Endometrial microvascular endothelial cells (primary cell): ENCODE measurements at regions not wholly inside any gene's neighbourhood (a gene's known extent, or its start where the extent isn't known, plus 50 kb on each side); places are given as distances from the start of the nearest gene placed in this dataset.
"Not testable (repeated sequence)": the region's sequence is repeated elsewhere in the genome, so short reads cannot be mapped to it uniquely, and the experiment has no call there.

Experiments used
- in situ Hi-C: cut with HindIII; loops from 2 replicates; pipeline ENCODE4 v1.10.0; 2017; ENCODE audit warnings: low sequenced_read_pairs, low pct_unique_long_range_greater_than_20kb; ENCODE audit errors: inconsistent ontology term

- in situ Hi-C loops: no loop called here
These were observed 382.3 kb downstream of the DLEU7 start for GRCh38 chr13:50461189-50461588.

- in situ Hi-C loops: no loop called here
These were observed 379.8 kb downstream of the DLEU7 start for GRCh38 chr13:50463719-50464118.

- in situ Hi-C loops: no loop called here
These were observed 378.9 kb downstream of the DLEU7 start for GRCh38 chr13:50464349-50465251.

GRCh38 chr13:50466456-50466855, 377.0 kb downstream of the DLEU7 start:
- in situ Hi-C loops: no loop called here

DNA sequence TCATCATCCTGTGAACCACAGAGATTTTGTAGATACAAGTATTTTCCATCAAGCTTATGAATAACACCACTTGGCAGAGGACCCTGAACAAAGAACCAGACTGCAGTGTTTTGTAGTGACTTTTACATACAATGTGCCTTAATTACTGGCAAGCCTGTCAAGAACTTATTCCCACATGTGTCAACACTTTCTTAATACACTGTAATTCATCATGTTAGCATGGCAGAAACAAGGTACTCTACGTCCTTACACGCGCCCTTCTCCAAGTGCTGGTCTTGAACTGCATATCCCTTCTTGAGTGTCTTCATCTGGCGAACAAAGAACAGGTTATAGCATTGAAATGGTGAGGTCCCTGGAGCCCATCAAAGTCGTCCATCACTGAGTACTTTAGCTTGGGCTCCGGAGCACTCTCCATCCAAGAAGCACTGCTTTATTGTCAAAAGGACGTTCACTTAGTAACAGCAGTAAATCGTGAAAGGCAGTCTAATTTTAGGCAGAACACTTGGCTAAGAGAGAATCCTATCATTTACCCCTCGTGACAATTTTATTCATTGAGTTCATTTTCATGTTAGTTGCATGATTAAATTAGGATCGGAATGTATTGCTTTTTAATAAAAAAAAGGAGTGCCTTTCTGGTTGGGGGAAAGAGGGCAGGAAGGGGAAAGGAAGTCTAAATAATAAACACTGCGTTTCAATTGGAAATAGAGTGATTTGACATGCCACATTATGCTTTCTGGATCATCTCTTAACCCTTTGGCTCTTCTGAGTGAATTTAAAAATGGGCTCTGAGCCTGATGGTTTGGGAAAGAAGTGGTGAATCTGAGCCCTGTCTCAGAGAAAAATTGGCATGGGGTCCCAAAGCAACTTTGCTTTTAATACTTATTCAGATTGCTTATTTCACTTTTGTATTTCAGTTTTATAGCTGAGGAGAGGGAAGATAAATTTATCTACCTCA, 376.1 kb downstream of the DLEU7 start:
- in situ Hi-C loops: no loop called here

DNA sequence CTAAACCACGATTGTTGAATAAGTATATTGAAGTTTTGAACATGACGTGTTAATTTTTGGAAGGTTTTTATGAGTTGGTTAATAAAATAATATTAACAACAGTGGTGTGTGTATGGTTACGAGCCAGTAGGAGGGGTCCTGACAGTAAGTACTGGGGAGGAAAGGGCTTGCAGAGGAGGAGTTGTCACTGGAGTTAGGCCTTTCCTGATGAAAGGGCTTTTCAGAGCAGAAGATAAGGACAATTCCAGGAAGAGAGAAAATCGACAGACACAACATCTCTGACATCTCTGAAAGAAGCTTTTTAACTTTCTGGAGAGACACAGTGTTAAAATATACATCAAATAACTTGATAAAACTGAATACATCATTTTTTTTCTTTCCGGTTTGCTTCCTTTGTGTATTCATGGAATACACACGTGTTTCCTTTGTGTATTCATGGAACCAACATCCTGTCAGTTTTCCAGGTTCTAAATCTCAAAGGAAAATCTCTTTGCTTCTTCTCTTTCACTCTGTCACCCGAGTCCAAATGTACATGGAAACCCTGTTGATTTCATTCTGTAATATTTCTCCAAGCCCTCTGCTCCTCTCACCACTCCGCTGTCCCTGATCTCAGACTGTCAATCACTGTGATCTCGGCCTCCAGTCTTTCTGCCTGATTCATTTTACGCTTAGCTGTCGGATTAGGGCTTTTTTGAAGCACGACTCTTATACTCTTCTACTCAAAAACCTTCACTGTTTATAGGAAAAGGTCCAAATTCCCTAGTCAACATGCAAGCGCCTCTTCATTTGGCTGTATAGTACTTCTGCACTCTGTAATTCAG, 374.4 kb downstream of the DLEU7 start:
- in situ Hi-C loops: no loop called here

DNA sequence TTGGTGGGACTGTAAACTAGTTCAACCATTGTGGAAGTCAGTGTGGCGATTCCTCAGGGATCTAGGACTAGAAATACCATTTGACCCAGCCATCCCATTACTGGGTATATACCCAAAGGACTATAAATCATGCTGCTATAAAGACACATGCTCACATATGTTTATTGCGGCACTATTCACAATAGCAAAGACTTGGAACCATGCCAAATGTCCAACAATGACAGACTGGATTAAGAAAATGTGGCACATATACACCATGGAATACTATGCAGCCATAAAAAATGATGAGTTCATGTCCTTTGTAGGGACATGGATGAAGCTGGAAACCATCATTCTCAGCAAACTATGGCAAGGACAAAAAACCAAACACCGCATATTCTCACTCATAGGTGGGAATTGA, 370.4 kb downstream of the DLEU7 start:
- in situ Hi-C loops: not testable (repeated sequence)

DNA sequence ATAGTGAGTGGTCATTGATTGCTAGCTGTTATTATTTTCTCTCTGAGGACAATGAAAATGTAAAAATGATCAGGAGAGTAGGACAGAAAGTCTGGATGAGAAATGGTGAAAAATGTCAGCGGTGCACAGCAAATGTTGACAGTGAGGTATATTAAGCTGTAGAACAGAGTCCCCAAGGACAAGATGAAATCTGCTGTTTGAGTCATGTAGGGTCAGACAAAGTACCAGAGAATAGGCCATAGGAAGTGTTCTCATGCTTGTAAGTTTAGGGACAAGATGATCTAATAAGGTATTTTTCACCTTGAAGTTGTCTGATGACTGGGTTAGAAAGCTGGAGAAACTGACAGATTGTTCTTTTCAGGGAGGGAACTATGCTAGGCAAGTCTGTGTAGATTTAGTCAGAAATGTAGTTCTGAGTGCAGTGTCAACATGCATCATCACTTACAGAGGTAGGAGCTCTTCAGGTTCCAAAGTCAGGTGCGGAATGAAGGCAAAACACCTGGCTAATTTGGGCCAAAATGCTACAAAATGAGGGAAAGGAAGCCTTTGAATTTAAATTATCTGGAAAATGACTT, 369.3 kb downstream of the DLEU7 start:
- in situ Hi-C loops: no loop called here

DNA sequence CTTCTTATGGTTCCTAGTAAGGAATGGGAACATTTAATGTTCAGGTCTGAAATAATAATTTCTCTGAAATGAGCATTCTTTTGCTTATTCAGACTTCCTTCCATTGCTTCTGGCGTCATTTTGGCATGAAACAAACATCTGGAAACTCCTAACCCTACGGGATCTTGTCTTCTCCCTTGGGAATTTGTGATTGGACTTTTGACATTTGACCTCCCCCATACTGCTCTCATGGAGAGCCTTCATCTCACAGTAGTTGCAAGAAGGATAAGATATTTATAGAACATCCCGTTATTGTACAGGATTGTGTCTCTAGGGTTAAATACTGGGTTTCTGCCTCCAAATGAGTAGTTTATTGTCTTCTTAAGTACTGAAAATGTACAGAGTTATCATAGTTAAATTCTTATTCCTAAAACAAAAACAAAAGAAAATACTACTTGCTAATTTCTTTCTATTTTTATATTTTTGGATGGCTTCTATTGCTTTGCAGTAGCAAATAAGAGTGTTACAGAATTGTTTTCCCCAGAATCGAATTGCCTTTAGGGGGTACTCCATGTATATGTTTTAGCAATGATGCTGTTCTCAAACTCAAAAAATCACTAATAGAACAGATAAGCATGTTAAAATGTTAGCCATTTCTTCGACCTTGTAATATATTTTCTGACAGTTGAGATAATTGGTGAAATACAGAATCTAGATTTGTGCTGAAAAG, 366.8 kb downstream of the DLEU7 start:
- in situ Hi-C loops: no loop called here

- in situ Hi-C loops: no loop called here
These were observed 361.6 kb downstream of the DLEU7 start for GRCh38 chr13:50481936-50482335.

- in situ Hi-C loops: no loop called here
These were observed 360.1 kb downstream of the DLEU7 start for GRCh38 chr13:50483416-50483815.

DNA sequence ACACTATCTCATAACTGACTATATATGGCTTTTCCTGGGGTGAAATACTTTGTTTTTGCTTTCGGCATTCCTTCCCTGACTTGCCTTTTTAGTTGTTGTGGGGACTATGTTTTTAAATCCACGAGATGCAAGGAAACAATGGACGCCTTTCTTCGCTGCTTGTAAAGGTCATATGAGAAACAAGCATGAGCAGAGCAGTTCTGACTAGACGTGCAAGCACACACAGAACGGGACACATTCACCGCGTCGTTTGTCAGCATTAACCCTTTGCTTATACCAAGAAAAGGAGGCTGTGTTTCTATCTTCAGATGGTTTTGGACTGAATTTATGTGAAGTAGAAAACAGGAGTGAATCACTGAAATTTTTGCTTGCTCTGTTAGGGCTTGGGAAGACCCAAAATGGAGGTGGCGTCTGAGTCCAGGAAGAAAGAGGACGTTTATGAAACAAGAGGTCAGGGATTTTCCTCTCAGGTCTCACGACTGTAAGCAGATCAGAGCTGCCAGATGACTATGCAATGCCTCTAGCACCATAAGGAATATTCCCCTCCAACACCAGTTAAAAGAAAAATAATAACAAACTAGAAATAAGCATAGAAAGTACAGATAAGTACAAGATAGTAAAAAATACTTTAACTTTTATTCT, 358.9 kb downstream of the DLEU7 start:
- in situ Hi-C loops: no loop called here

DNA sequence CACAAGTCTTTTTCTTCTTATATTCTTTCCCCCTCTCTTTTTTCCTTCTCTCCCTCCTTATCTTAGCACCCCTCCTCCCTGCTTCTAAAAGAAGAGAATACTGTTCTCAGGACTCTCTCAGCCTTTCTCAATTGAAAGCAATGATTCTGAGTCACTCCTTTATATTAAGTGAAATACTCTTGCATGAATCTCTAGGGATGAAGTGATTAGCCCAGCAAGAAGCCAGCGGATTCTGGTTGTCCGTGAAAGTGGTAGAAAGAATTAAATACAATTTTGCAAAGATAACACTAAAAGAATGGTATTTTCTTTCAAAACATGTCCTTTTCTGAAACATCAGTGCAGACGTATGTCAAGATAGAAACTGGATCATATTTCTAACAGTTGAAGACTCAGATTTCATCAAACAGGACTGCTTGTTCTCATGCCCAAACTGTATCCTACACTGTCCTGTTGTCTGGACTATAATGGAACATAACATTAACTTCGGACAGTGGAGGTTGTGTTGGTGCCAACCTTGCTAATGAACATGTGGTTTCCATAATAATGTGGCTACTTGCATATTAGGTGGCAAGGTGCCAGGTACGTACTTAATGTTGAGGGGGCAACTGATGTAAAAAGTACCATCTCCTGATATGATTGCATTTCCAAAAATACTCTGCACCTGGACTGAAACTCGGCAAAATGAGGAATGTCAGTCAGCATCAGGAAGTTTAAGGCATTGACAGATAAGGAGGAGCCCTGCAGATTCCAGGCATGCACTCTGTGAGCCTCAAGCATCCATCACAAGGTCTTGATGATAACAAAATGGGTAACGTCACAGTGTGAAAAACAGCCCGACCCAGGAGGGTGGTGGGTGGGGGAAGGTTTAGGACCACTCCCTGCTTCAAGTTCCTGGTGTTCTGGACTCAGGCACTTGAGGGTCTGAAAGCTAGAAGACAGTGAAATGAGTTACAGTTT, 357.2 kb downstream of the DLEU7 start:
- in situ Hi-C loops: no loop called here

GRCh38 chr13:50493683-50494082, 349.8 kb downstream of the DLEU7 start:
- in situ Hi-C loops: no loop called here

DNA sequence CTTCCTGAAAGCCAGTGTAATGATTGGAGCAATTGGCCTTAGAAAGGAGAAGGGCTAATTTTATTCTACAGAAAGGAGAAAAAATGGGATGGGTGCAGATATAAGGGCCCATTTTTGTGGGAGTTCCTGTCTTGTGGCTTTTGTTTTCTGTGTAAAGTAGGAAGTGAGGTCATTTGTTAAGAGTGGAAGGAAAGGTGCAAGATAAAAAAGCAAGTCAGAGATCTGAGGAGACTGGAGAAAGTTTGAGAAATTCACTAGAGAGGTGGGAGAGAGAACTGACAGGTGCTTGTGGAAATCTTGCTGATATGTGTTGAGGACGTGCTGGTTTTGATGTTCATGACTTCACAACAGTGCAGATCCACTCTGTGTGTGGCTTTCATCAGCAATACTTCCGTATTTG, 349.4 kb downstream of the DLEU7 start:
- in situ Hi-C loops: no loop called here

- in situ Hi-C loops: not testable (repeated sequence)
These were observed 340.3 kb downstream of the DLEU7 start for GRCh38 chr13:50503212-50503611.

DNA sequence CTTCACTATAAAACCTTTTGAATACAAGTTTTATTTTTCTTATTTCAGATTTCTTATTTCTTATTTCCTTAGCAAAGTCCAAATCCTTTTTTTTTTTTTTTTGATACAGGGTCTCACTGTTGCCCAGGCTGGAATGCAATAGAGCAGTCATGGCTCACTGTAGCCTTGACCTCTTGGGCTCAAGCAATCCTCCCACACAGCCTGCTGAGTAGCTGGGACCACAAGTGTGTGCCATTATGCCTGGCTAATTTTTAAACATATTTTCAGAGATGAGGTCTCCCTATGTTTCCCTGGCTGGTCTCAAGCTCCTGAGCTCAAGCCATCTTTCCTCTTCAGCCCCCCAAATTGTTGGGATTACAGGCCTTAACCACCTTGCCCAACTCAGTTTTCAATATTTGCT, 334.3 kb downstream of the DLEU7 start:
- in situ Hi-C loops: no loop called here
